Epithelial cell of esophagus (primary cell): ENCODE measurements at regions not wholly inside any gene's neighbourhood (a gene's known extent, or its start where the extent isn't known, plus 50 kb on each side); places are given as distances from the start of the nearest gene placed in this dataset.

Experiments used
- DNase-seq: peaks from one replicate; pipeline ENCODE4 v3.0.0; 2010; ENCODE audit warnings: low read depth
- H3K4me3 ChIP-seq: 2 replicates; pipeline ENCODE4 v1.5.1; 2011; ENCODE audit warnings: mild to moderate bottlenecking, low read length, control low read depth
- TF ChIP-seq, protein P1 (sequence below): IDR thresholded peaks from 2 replicates; pipeline ENCODE4 v1.5.1; 2011; ENCODE audit warnings: low read depth, mild to moderate bottlenecking, low read length, control low read depth, inconsistent platforms; ENCODE audit not compliant: insufficient read depth; ENCODE audit errors: missing control alignments

DNA sequence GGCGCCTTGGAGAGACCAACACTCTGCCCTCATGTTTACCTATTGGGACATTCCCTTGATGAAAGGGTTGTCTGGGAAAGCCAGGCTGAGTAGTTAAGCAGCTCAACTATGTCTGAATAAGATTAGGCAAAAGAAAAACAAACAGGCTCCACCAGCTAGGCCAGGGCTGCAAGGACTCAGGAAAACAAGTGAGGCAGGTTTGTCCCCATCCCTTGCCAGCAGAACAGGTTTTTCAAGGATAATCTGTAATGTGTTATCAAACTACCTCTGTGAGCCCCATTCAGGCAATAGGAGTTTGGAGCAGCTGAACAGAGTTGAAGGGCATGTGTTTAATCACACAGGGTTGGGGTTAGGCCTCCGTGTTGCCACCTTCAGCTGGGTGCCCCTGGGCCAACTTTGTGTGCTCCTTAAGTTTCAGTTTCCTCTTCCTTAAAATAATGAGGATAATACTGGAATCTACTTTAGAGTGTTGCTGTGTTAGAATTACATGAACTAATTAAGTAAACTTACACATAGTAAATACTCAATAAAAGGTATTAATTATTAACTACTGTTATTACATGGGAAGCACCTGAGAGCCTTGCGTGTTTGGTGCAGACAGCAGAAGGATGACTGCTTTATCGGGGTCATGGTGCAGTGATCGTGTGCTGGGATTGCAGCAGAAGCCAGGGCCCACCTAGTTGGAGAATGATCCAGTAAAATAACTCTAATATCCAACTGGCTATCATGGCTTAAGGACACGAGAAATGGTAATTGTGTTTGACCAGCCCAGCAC, 72.1 kb upstream of the ATP10B start:
- DNase-seq: peak; percentile 95
- TF ChIP-seq, protein P1, sequence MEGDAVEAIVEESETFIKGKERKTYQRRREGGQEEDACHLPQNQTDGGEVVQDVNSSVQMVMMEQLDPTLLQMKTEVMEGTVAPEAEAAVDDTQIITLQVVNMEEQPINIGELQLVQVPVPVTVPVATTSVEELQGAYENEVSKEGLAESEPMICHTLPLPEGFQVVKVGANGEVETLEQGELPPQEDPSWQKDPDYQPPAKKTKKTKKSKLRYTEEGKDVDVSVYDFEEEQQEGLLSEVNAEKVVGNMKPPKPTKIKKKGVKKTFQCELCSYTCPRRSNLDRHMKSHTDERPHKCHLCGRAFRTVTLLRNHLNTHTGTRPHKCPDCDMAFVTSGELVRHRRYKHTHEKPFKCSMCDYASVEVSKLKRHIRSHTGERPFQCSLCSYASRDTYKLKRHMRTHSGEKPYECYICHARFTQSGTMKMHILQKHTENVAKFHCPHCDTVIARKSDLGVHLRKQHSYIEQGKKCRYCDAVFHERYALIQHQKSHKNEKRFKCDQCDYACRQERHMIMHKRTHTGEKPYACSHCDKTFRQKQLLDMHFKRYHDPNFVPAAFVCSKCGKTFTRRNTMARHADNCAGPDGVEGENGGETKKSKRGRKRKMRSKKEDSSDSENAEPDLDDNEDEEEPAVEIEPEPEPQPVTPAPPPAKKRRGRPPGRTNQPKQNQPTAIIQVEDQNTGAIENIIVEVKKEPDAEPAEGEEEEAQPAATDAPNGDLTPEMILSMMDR: no peak
- H3K4me3 ChIP-seq: no peak overlapping the region

- no peak overlapping the region for H3K4me3 ChIP-seq
- no peak for DNase-seq
- TF ChIP-seq, protein P1: no peak
Observed at GRCh38 chr5:160923411-160923810, 71.4 kb upstream of the ATP10B start.

- H3K4me3 ChIP-seq: no peak overlapping the region
- DNase-seq: no peak
- TF ChIP-seq, protein P1: no peak
Observed at GRCh38 chr5:160922311-160922710, 70.3 kb upstream of the ATP10B start.

- TF ChIP-seq, protein P1: no peak
- no peak for DNase-seq
- no peak overlapping the region for H3K4me3 ChIP-seq
Observed at GRCh38 chr5:160921423-160922285, 69.6 kb upstream of the ATP10B start.

DNA sequence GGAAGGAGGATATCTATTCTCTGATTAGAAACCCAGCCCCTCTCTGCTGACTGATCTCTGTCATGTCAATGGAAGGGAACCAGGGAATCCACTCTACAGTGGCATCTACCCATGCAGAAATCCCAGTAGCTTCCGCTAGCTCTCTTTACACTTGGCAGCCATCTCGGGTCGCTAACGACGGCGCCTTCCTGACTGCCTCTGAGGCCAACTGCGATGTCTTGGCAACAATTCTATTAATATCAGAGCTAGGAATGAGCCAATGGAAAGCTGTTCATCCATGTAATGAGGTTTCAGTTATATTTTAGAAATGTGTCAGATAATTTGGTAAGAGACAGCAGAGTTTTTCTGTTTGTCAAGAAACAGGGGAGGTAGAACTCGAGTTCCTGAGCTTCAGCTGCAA, 67.6 kb upstream of the ATP10B start:
- H3K4me3 ChIP-seq: no peak overlapping the region
- DNase-seq: no peak
- TF ChIP-seq, protein P1: no peak

DNA sequence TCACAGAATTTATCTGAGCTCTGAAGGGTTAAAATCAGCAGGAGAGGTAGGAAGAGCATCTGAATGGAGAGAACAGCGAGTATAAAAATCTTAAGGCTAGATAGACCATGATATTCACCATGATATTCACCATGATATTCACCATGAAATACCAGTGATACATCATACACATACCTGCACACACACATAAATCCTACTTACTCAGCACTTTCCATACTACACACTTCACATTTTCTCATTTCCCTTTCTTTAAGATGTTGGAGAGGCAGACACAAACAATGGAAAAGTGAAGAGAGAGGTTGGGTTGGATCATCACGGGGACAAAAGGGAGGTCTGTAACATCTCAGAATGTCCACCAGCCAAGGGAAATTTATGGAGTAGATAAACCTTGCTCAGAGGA, 66.4 kb upstream of the ATP10B start:
- DNase-seq: no peak
- H3K4me3 ChIP-seq: no peak overlapping the region
- TF ChIP-seq, protein P1: no peak
